ENCODE measurements at regions not wholly inside any gene's neighbourhood (a gene's known extent, or its start where the extent isn't known, plus 50 kb on each side); places are given as distances from the start of the nearest gene placed in this dataset.

DNA sequence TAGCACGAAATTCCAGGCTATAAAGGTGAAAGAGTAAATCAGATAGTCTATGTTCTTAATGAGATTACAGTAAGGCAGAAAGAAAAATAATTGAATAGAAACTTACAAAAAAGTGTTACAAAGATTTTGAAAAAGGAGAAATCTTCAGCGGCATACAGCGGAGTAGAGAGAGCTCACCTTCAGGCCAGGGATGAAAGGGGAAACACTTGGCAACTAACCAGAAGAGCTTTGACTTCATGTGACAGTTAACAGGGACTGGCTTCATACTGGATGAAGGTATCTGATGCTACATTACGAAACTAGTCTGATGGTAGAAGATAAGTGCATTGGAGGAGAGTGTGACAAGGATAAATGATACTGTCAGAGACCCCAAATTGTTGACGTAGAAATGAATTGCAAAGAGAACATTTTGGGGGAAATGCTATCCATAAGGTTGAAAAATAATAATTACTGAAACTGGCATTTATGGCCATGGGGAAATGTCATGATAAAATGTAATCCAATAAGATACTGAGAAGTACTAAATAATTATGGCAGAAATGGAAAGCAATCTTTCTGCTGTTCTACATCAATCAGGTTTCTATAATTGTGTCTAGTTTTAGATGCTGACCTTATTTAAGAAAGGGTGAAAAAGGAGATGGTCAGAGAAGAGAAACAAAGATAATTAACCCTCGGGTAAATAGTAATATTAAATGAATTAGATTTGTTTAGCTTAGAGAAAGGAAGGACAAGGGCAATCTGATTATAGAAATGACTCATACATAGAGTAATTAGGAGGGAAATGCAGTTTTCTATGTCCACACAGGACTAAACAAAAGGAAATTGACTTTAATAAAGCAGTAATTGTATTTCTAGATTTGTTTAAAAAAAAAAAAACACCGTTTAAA lies 808.7 kb downstream of the NCAM2 start:
- no peak for TF ChIP-seq REST (IDR thresholded peaks at IDR 0.05; ENCODE audit: insufficient read depth in 1 of 2, low read depth in 2 of 2, low read length in 2 of 2)
- TF ChIP-seq FOXP2 (optimal IDR thresholded peaks at IDR 0.05; ENCODE audit: borderline replicate concordance, extremely low read depth, extremely low read length, insufficient read depth), result no peak
- TF ChIP-seq SIN3A (IDR thresholded peaks at IDR 0.05; ENCODE audit: borderline replicate concordance, insufficient read depth, low read length), result no peak
- peak; percentile 69; the same call in 1 of the 2 replicates for TF ChIP-seq TAF1 (IDR thresholded peaks at IDR 0.05; ENCODE audit: borderline replicate concordance, insufficient read depth, low read length)
- peak; percentile 77 for TF ChIP-seq POLR2AphosphoS5 (IDR thresholded peaks at IDR 0.05; ENCODE audit: low read depth, low read length)

DNA sequence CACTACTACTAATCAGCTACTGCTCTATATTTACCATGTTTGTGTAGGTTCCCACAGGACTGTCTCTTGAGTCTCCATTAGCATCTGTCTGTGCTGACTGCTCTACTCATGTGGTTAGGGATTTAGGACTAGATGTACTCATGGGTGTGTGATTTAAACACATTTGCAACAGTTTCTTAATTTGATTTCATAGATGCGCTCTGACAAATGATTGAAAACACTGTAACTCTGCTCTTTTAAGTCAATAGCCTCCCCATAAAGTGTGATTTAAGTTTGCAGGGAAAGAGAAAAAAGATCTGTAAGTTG lies 809.3 kb downstream of the NCAM2 start:
- no peak; the same call in 1 of the 2 replicates for TF ChIP-seq TAF1 (IDR thresholded peaks at IDR 0.05; ENCODE audit: borderline replicate concordance, insufficient read depth, low read length)
- TF ChIP-seq FOXP2 (optimal IDR thresholded peaks at IDR 0.05; ENCODE audit: borderline replicate concordance, extremely low read depth, extremely low read length, insufficient read depth), result no peak
- TF ChIP-seq REST (IDR thresholded peaks at IDR 0.05; ENCODE audit: insufficient read depth in 1 of 2, low read depth in 2 of 2, low read length in 2 of 2), result peak in 1 of 2 experiments; percentile 62; a peak in 1 of 4 replicates
- peak; percentile 18; the same call in 1 of the 2 replicates for TF ChIP-seq SIN3A (IDR thresholded peaks at IDR 0.05; ENCODE audit: borderline replicate concordance, insufficient read depth, low read length)
- TF ChIP-seq POLR2AphosphoS5 (IDR thresholded peaks at IDR 0.05; ENCODE audit: low read depth, low read length), result peak; percentile 72

DNA sequence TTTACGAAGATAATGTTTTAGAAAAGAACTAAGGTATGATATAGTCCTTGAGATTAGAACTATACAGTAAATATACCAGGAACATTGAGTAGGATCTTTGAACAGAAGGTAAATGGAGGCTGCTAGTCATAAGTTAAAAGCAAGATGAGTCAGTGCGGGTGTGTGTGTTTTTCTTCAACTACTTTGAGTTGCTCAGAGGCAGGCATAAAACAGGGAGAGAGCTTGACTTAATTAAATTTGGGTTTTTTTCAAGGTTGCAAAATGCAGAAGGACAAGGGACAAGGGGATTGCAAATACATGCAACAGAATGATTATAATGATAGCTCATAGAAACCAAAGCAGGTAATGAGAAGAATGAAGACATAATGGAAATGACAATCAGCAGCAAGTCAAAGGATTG lies 815.1 kb downstream of the NCAM2 start:
- TF ChIP-seq TAF1 (IDR thresholded peaks at IDR 0.05; ENCODE audit: borderline replicate concordance, insufficient read depth, low read length) (no peak), FOXP2 (optimal IDR thresholded peaks at IDR 0.05; ENCODE audit: borderline replicate concordance, extremely low read depth, extremely low read length, insufficient read depth) (no peak), SIN3A (IDR thresholded peaks at IDR 0.05; ENCODE audit: borderline replicate concordance, insufficient read depth, low read length) (no peak), POLR2AphosphoS5 (IDR thresholded peaks at IDR 0.05; ENCODE audit: low read depth, low read length) (no peak), REST (IDR thresholded peaks at IDR 0.05; ENCODE audit: insufficient read depth in 1 of 2, low read depth in 2 of 2, low read length in 2 of 2) (no peak)

DNA sequence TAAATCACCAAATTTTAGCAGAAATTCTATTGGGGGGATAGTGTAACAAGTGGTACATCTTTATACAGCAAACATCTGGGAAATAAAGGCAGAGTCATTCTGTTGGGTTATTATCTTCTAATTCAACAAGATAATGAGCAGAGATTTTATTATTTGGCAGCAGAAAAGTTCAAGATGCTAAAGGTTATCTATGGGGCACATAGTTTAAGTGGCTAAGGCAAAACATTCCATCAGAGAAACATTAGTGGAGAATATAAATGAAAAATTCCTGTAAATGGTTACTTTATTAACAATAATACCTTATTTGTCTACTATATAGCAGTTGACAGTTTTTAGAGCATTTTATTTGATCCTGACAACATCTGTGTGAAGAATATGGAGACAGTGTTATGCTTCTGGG lies 815.7 kb downstream of the NCAM2 start:
- TF ChIP-seq REST (IDR thresholded peaks at IDR 0.05; ENCODE audit: insufficient read depth in 1 of 2, low read depth in 2 of 2, low read length in 2 of 2), result no peak
- TF ChIP-seq POLR2AphosphoS5 (IDR thresholded peaks at IDR 0.05; ENCODE audit: low read depth, low read length), result no peak
- TF ChIP-seq SIN3A (IDR thresholded peaks at IDR 0.05; ENCODE audit: borderline replicate concordance, insufficient read depth, low read length), result no peak
